ENCODE measurements at regions not wholly inside any gene's neighbourhood (a gene's known extent, or its start where the extent isn't known, plus 50 kb on each side); places are given as distances from the start of the nearest gene placed in this dataset.

DNA sequence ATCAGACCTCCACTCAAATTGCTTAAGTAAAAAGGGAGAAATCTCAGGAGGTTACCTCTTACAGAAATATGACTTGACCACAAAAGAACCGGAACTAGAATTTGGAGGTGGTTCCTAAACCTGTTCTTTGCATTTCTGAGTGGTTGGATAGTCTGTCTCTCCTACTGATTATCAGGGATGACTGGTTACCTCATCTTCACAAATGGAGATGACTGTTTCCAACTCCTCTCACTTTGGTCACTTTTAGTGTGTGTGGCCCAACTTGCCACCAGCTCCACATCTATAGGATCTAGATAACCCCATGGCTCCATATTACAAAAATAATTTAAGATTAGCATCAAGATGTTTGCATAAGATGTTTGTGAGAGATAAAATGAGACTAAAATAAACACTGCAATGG lies 95.5 kb downstream of the CCDC71L start:
- Histone ChIP-seq H3K9me3 (no peaks in the 10 kb centered on the region), H3K27me3 (replicated peaks in 1 of 7) (no peaks in the 10 kb centered on the region), H3K27ac (no peak overlapping the region), H3K4me1 (peaks cover 0 to 11% (median under 1%) of the 10 kb centered on the region in 6 donors), H3K4me3 (no peak overlapping the region), H3K36me3 (no peaks in the 10 kb centered on the region)
- intact Hi-C loops (cut with DNase I; ENCODE audit: low total_unique reads): no loop called here
- 86 to 93% (median 92%) methylated on average over 1 of the region's 1 CpG for WGBS, 5 donors
- TF ChIP-seq POLR2A (IDR thresholded peaks at IDR 0.05) (no peak), POLR2AphosphoS5 (IDR thresholded peaks at IDR 0.05) (no peak)
- TF ChIP-seq, protein P1, sequence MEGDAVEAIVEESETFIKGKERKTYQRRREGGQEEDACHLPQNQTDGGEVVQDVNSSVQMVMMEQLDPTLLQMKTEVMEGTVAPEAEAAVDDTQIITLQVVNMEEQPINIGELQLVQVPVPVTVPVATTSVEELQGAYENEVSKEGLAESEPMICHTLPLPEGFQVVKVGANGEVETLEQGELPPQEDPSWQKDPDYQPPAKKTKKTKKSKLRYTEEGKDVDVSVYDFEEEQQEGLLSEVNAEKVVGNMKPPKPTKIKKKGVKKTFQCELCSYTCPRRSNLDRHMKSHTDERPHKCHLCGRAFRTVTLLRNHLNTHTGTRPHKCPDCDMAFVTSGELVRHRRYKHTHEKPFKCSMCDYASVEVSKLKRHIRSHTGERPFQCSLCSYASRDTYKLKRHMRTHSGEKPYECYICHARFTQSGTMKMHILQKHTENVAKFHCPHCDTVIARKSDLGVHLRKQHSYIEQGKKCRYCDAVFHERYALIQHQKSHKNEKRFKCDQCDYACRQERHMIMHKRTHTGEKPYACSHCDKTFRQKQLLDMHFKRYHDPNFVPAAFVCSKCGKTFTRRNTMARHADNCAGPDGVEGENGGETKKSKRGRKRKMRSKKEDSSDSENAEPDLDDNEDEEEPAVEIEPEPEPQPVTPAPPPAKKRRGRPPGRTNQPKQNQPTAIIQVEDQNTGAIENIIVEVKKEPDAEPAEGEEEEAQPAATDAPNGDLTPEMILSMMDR (IDR thresholded peaks at IDR 0.05 in 8 of 11, conservative IDR thresholded peaks at IDR 0.05 in 3 of 11): no peak
- DNase-seq: no peak

DNA sequence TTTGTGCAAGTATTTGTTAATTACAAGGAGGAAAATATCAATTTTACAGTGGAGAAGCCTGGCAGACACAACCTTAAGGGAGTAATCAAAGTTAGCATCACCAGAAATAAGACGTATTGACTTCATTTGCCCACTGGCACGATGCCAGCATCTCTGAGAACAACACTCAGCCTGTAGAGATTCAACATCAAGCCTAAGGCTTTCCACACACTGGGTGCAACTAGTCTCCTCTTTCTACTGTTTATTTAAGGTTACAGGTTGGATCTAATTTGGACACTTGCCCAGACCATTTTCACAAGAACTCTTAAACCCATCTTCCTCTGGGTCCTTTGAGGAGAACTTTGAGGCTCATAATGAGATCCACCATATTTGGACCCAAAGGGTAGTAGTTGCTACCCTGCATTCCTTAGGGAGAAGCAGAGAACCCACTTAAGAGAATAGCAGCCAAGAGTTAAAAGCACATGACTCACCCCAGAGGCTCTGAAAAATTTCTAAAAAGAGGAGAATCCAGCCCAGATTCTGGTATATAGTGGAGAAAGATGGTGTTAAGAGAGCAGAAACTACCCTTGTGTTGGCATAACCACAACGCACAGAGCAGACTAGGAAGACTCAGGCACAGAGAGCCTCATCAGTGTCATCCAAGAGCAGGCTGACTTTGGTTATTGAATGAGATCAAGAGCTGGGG lies 97.3 kb downstream of the CCDC71L start:
- Histone ChIP-seq H3K4me3 (no peak overlapping the region), H3K27me3 (replicated peaks in 1 of 7) (no peaks in the 10 kb centered on the region), H3K4me1 (peaks cover 0 to 3% (median 0%) of the 10 kb centered on the region in 6 donors), H3K27ac (no peak overlapping the region), H3K9me3 (peaks cover 0 to 1% (median 0%) of the 10 kb centered on the region in 8 donors), H3K36me3 (no peaks in the 10 kb centered on the region)
- 74 to 89% (median 86%) methylated on average over 3 of the region's 3 CpGs for WGBS, 5 donors
- DNase-seq: no peak
- TF ChIP-seq POLR2A (IDR thresholded peaks at IDR 0.05): no peak
- TF ChIP-seq, protein P1 (IDR thresholded peaks at IDR 0.05 in 8 of 11, conservative IDR thresholded peaks at IDR 0.05 in 3 of 11): no peak
- no peak for TF ChIP-seq POLR2AphosphoS5 (IDR thresholded peaks at IDR 0.05)
- intact Hi-C loops (cut with DNase I; ENCODE audit: low total_unique reads): no loop called here

DNA sequence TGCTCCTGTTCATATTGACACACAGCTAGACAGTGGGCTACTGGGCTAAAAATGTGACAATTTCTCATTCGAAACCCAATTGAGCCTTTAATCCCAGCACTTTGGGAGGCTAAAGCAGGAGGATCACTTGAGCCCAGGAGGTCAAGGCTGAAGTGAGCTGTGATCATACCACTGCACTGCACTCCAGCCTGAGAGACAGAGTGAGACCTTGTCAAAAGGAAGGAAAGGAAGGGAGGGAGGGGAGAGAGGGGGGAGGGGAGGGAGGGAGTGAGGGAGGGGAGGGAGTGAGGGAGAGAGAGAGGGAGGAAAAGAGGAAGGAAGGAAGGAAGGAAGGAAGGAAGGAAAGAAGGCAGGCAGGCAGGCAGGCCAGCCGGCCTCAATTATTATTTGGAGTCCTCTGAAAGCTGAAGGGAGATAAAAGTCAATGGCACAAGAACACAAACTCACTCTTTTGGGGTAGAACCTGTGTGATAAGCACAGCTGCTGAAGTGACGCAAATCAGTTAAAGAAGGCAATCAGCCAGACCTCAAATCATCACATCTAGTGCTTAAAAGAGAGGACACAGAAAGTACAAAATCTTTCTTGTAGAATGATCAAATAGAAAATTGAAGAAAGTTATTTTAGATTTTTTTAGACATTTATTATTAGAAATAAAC lies 98.1 kb downstream of the CCDC71L start:
- Histone ChIP-seq H3K4me3 (no peak overlapping the region), H3K9me3 (peaks cover 0 to 6% (median 0%) of the 10 kb centered on the region in 8 donors), H3K27ac (no peak overlapping the region), H3K4me1 (no peaks in the 10 kb centered on the region), H3K36me3 (no peaks in the 10 kb centered on the region), H3K27me3 (replicated peaks in 1 of 7) (no peaks in the 10 kb centered on the region)
- DNase-seq: no peak
- intact Hi-C loops (cut with DNase I; ENCODE audit: low total_unique reads): no loop called here
- TF ChIP-seq POLR2A (IDR thresholded peaks at IDR 0.05): no peak
- TF ChIP-seq, protein P1 (IDR thresholded peaks at IDR 0.05 in 8 of 11, conservative IDR thresholded peaks at IDR 0.05 in 3 of 11): no peak
- no peak for TF ChIP-seq POLR2AphosphoS5 (IDR thresholded peaks at IDR 0.05)
- WGBS, 5 donors: 66 to 81% (median 70%) methylated on average over 3 of the region's 3 CpGs

DNA sequence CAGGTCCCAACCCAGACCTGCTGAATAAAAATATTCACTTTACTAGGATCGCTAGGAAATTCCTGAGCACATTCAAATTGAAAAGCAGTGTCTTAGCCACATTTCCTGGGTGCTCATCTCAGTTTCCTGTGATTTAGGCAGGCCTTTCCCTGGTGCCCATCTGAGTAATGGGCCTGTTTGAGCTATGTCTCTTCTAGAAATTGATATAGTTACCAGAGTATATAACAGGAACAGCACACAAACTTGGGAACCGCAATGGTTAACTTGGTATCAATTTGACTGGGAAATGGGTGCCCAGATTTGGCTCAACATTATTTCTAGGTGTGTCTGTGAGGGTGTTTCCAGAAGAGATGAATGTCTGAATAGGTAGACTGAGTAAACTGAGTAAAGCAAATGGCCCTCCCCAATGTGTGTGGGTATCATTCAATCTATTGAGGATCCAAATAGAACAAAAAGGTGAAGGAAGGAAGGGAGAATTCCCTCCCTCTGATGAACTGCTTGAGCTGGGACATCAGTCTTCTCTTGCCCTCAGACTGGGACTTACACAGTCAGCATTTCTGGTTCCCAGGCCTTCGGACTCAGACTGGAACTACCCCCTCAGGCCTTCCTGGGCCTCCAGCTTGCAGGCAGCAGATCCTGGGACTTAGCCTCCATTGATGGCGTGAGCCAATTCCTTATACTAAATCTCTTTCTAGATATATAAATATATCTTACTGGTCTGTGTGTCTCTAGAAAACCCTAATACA lies 99.1 kb downstream of the CCDC71L start:
- Histone ChIP-seq H3K4me1 (no peaks in the 10 kb centered on the region), H3K4me3 (no peak overlapping the region), H3K27ac (no peak overlapping the region), H3K27me3 (replicated peaks in 1 of 7) (no peaks in the 10 kb centered on the region), H3K9me3 (peaks cover 0 to 6% (median 0%) of the 10 kb centered on the region in 8 donors), H3K36me3 (no peaks in the 10 kb centered on the region)
- 80 to 95% (median 82%) methylated on average over 4 of the region's 4 CpGs for WGBS, 5 donors
- TF ChIP-seq, protein P1 (IDR thresholded peaks at IDR 0.05 in 8 of 11, conservative IDR thresholded peaks at IDR 0.05 in 3 of 11): no peak
- TF ChIP-seq POLR2A (IDR thresholded peaks at IDR 0.05): no peak
- TF ChIP-seq POLR2AphosphoS5 (IDR thresholded peaks at IDR 0.05): no peak
- DNase-seq: no peak
- intact Hi-C loops (cut with DNase I; ENCODE audit: low total_unique reads): no loop called here

All from spleen (tissue), 11 donors.